Glomerular endothelial cell (primary cell): ENCODE measurements at regions not wholly inside any gene's neighbourhood (a gene's known extent, or its start where the extent isn't known, plus 50 kb on each side); places are given as distances from the start of the nearest gene placed in this dataset.
"Not testable (repeated sequence)": the region's sequence is repeated elsewhere in the genome, so short reads cannot be mapped to it uniquely, and the experiment has no call there.

Experiments
- DNase-seq: peaks from one replicate; pipeline ENCODE4 v3.0.0-alpha.2; 2011; ENCODE audit warnings: low read depth, low spot score; ENCODE audit errors: extremely low read depth

- DNase-seq: not testable (repeated sequence)
These were observed 109.7 kb upstream of the PITX1 start for GRCh38 chr5:135143682-135144081.

- DNase-seq: no peak
These were observed 107.6 kb upstream of the PITX1 start for GRCh38 chr5:135141303-135142268.

- DNase-seq: no peak
These were observed 106.6 kb upstream of the PITX1 start for GRCh38 chr5:135140446-135141204.

GRCh38 chr5:135139381-135140134 is 105.5 kb upstream of the PITX1 start:
- DNase-seq: no peak

GRCh38 chr5:135138116-135138850 is 104.3 kb upstream of the PITX1 start:
- DNase-seq: no peak

GRCh38 chr5:135137146-135137915 is 103.3 kb upstream of the PITX1 start:
- no peak for DNase-seq

- no peak for DNase-seq
These were observed 102.5 kb upstream of the PITX1 start for GRCh38 chr5:135136546-135136945.

- no peak for DNase-seq
These were observed 101.7 kb upstream of the PITX1 start for GRCh38 chr5:135135530-135136226.

GRCh38 chr5:135134691-135135381 is 100.8 kb upstream of the PITX1 start:
- no peak for DNase-seq

GRCh38 chr5:135133698-135134515 is 99.9 kb upstream of the PITX1 start:
- DNase-seq: no peak

GRCh38 chr5:135133181-135133580 is 99.2 kb upstream of the PITX1 start:
- DNase-seq: no peak

- DNase-seq: no peak
These were observed 98.0 kb upstream of the PITX1 start for GRCh38 chr5:135131801-135132680.

- no peak for DNase-seq
These were observed 96.5 kb upstream of the PITX1 start for GRCh38 chr5:135130261-135131215.

GRCh38 chr5:135129307-135129706 is 95.3 kb upstream of the PITX1 start:
- no peak for DNase-seq

- DNase-seq: no peak
These were observed 94.3 kb upstream of the PITX1 start for GRCh38 chr5:135128361-135128760.
